ENCODE measurements at regions not wholly inside any gene's neighbourhood (a gene's known extent, or its start where the extent isn't known, plus 50 kb on each side); places are given as distances from the start of the nearest gene placed in this dataset.

DNA sequence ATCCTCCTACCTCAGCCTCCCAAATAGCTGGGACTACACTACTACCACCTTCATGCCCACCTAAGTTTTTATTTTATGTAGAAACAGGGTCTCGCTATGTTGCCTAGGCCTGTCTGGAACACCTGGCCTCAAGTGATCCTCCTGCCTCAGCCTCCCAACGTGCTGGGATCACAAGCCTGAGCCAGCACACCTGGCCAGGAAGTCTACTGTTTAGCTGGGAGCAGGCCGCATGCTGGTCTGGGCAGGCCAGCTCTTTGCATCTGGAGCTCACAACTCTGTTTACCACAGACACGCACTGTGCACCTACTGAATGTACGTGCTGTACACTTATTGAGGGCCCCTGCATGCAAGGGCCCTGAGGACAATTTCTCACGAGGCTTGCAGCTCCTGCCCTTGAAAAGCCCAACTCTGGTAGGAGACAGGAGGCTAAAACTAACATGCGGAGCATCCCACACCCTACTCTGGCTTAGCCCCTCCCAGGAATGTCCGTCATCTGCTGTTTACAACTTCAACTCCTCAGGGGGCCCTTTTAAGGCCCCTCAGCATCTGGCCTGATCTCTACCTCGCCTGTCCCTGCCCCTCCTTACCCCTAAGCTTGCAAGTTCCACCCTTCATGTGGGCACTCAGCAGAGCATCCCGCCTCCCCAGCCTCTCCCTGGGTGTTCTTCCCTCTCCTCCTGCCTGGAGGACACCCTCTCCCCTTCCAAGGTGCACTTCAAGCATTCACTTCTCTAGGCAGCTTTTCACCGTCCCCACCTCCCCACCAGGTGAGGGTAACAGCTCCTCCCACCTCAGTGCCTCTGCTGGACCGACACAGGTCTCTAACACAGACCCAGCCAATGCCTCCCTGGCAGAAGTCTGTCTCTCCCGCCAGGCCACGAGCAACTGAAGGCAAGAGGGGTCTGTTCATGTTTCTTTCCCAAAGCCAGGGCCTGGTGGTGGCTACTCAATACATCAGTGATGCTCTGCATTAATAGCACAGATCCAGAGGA is 114.2 kb upstream of the UQCRFS1 start:
- TF ChIP-seq CTCF (IDR thresholded peaks at IDR 0.05) (no peak), POLR2A (IDR thresholded peaks at IDR 0.05) (no peak)
